ENCODE measurements at regions not wholly inside any gene's neighbourhood (a gene's known extent, or its start where the extent isn't known, plus 50 kb on each side); places are given as distances from the start of the nearest gene placed in this dataset.

DNA sequence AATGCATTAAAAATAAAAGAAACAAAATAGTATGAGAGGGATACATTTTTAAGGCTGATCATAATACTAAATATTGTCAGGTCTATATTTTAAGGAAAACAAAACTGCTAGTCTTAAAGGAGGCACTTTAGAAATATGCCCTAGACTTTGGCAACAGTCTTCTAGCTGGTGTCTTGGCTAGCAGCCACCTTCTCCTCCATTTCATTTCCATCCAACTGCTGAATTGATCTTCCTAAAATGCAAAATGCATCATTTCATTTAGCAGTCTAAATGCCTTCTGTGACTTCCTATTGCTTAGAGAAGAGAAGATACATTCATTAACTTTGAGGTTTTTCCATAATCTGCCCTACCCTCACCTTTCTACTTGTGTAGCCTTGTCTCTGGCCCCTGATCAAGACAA, 1404.1 kb downstream of the CDH11 start:
- TF ChIP-seq, protein P1, sequence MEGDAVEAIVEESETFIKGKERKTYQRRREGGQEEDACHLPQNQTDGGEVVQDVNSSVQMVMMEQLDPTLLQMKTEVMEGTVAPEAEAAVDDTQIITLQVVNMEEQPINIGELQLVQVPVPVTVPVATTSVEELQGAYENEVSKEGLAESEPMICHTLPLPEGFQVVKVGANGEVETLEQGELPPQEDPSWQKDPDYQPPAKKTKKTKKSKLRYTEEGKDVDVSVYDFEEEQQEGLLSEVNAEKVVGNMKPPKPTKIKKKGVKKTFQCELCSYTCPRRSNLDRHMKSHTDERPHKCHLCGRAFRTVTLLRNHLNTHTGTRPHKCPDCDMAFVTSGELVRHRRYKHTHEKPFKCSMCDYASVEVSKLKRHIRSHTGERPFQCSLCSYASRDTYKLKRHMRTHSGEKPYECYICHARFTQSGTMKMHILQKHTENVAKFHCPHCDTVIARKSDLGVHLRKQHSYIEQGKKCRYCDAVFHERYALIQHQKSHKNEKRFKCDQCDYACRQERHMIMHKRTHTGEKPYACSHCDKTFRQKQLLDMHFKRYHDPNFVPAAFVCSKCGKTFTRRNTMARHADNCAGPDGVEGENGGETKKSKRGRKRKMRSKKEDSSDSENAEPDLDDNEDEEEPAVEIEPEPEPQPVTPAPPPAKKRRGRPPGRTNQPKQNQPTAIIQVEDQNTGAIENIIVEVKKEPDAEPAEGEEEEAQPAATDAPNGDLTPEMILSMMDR (IDR thresholded peaks at IDR 0.05), result no peak
- no peak for TF ChIP-seq POLR2A (IDR thresholded peaks at IDR 0.05)
